Stimulated activated CD8-positive, alpha-beta memory T cell treated with anti-CD3 and anti-CD28 coated beads, Interleukin-4, amount 100 ng/mL, for 24 hours (primary cell): ENCODE measurements at regions not wholly inside any gene's neighbourhood (a gene's known extent, or its start where the extent isn't known, plus 50 kb on each side); places are given as distances from the start of the nearest gene placed in this dataset.

Experiments
- DNase-seq: peaks from one replicate; pipeline ENCODE4 v3.0.0-alpha.2; 2020; ENCODE audit warnings: low read depth

- DNase-seq = no peak
These were observed 138.9 kb upstream of the CDH19 start for GRCh38 chr18:66742832-66743231.

GRCh38 chr18:66735933-66736332, 132.0 kb upstream of the CDH19 start:
- DNase-seq = no peak

- DNase-seq = no peak
These were observed 130.6 kb upstream of the CDH19 start for GRCh38 chr18:66734451-66734850.

- no peak for DNase-seq
These were observed 128.0 kb upstream of the CDH19 start for GRCh38 chr18:66731890-66732289.

GRCh38 chr18:66729442-66730239, 125.8 kb upstream of the CDH19 start:
- DNase-seq = no peak

- DNase-seq = no peak
These were observed 125.1 kb upstream of the CDH19 start for GRCh38 chr18:66728951-66729350.

- DNase-seq = no peak
These were observed 124.1 kb upstream of the CDH19 start for GRCh38 chr18:66727991-66728390.

GRCh38 chr18:66724664-66725356, 120.9 kb upstream of the CDH19 start:
- DNase-seq = no peak

- no peak for DNase-seq
These were observed 118.8 kb upstream of the CDH19 start for GRCh38 chr18:66722671-66723070.

- no peak for DNase-seq
These were observed 104.8 kb upstream of the CDH19 start for GRCh38 chr18:66708646-66709045.

- no peak for DNase-seq
These were observed 103.6 kb upstream of the CDH19 start for GRCh38 chr18:66707473-66707872.

GRCh38 chr18:66695281-66695680, 91.4 kb upstream of the CDH19 start:
- no peak for DNase-seq

- DNase-seq = no peak
These were observed 91.0 kb upstream of the CDH19 start for GRCh38 chr18:66694852-66695251.

GRCh38 chr18:66687635-66688034, 83.7 kb upstream of the CDH19 start:
- DNase-seq = no peak

- DNase-seq = no peak
These were observed 79.0 kb upstream of the CDH19 start for GRCh38 chr18:66682855-66683322.

- DNase-seq = no peak
These were observed 72.8 kb upstream of the CDH19 start for GRCh38 chr18:66676699-66677098.

- DNase-seq = no peak
These were observed 70.4 kb upstream of the CDH19 start for GRCh38 chr18:66674286-66674685.

- no peak for DNase-seq
These were observed 64.8 kb upstream of the CDH19 start for GRCh38 chr18:66668706-66669105.

GRCh38 chr18:66662632-66663031, 58.7 kb upstream of the CDH19 start:
- DNase-seq = no peak

- DNase-seq = no peak
These were observed 51.5 kb upstream of the CDH19 start for GRCh38 chr18:66655407-66655806.
